ENCODE measurements at regions not wholly inside any gene's neighbourhood (a gene's known extent, or its start where the extent isn't known, plus 50 kb on each side); places are given as distances from the start of the nearest gene placed in this dataset.

DNA sequence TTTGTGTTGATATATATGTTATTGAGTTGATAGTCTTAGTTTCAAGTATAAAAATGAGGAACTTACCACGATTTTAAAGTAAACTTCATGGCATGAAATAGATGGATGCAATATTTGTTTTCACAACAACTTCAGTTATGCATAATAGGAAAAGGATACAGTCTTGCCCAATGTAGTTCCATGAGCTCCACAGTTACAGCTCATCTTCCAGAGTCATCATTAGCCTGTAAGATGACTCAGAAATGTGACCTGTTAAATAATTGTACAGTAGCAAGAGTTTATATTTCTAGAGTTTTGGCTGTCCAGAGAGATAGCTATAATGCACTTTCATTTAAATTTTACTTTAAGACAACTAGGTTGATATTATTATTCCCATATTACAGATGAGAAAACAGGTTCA, 80.9 kb upstream of the ARHGAP28 start:
- TF ChIP-seq, protein P1, sequence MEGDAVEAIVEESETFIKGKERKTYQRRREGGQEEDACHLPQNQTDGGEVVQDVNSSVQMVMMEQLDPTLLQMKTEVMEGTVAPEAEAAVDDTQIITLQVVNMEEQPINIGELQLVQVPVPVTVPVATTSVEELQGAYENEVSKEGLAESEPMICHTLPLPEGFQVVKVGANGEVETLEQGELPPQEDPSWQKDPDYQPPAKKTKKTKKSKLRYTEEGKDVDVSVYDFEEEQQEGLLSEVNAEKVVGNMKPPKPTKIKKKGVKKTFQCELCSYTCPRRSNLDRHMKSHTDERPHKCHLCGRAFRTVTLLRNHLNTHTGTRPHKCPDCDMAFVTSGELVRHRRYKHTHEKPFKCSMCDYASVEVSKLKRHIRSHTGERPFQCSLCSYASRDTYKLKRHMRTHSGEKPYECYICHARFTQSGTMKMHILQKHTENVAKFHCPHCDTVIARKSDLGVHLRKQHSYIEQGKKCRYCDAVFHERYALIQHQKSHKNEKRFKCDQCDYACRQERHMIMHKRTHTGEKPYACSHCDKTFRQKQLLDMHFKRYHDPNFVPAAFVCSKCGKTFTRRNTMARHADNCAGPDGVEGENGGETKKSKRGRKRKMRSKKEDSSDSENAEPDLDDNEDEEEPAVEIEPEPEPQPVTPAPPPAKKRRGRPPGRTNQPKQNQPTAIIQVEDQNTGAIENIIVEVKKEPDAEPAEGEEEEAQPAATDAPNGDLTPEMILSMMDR (conservative IDR thresholded peaks at IDR 0.05): no peak
- H3K27ac ChIP-seq: no peak overlapping the region

- H3K27ac ChIP-seq: peak overlapping the region; percentile 55
- TF ChIP-seq, protein P1 (conservative IDR thresholded peaks at IDR 0.05): no peak
These were observed 79.9 kb upstream of the ARHGAP28 start for GRCh38 chr18:6649421-6650126.

- TF ChIP-seq, protein P1 (conservative IDR thresholded peaks at IDR 0.05): no peak
- peak overlapping the region; percentile 55 for H3K27ac ChIP-seq
These were observed 79.4 kb upstream of the ARHGAP28 start for GRCh38 chr18:6650127-6650507.

- TF ChIP-seq, protein P1 (conservative IDR thresholded peaks at IDR 0.05): no peak
- H3K27ac ChIP-seq: peak overlapping the region; percentile 55
These were observed 78.8 kb upstream of the ARHGAP28 start for GRCh38 chr18:6650747-6651146.

GRCh38 chr18:6652098-6652497, 77.4 kb upstream of the ARHGAP28 start:
- no peak overlapping the region for H3K27ac ChIP-seq
- TF ChIP-seq, protein P1 (conservative IDR thresholded peaks at IDR 0.05): no peak

DNA sequence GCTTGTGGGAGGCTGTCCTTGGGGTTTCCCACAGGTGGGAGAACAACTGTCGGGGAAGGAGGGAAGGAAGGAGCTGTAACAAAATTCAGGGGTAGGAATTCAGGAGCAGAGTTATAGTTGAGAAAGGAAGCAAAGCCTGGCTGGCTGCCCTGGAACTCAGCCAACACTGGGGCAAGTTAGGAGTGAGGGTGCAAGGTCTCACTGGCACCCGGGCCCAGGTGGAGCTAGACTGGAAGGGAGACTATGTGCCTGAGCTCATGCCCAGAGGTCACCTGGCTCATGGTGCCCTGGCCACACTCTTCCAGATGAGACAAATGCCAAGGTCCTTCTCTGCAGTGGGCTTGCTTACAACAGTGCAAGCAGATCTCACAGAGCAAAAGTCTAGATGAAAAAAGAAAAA, 75.6 kb upstream of the ARHGAP28 start:
- no peak overlapping the region for H3K27ac ChIP-seq
- TF ChIP-seq, protein P1 (conservative IDR thresholded peaks at IDR 0.05): no peak

- TF ChIP-seq, protein P1 (conservative IDR thresholded peaks at IDR 0.05): no peak
- H3K27ac ChIP-seq: no peak overlapping the region
These were observed 69.4 kb upstream of the ARHGAP28 start for GRCh38 chr18:6659963-6660725.

All from VCaP (cell line).